HG03103 (cell line): ENCODE measurements at regions not wholly inside any gene's neighbourhood (a gene's known extent, or its start where the extent isn't known, plus 50 kb on each side); places are given as distances from the start of the nearest gene placed in this dataset.

ENCODE experiments used
- ATAC-seq: cut with Tn5 transposase; IDR thresholded peaks from one replicate; pipeline ENCODE4 v1.9.1; 2021; ENCODE audit warnings: low read depth; ENCODE audit not compliant: unreplicated experiment

- ATAC-seq: no peak
These were observed 600.9 kb downstream of the SI start for GRCh38 chr3:164477403-164477802.

DNA sequence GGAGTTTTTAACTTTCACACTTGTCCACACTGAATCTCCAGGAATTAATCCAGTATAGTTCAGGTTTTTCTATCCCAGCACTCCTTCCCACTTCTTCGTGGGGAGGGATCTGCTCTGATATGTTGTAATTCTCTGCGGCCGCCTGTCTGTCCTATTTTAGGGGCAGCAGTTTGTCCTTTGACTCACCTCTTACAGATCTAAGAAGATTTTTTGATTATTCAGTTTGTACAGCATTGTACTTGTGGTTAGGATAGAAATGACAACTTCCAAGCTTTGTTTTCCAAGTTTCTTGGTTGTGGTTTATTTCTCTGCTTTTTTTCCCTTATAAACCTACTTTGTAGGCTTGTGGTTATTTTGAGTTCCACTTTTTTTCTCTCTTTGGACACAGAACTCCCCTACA is 601.7 kb downstream of the SI start:
- no peak for ATAC-seq

- no peak for ATAC-seq
These were observed 607.8 kb downstream of the SI start for GRCh38 chr3:164470471-164470870.

GRCh38 chr3:164468055-164468454 is 610.2 kb downstream of the SI start:
- ATAC-seq: no peak

DNA sequence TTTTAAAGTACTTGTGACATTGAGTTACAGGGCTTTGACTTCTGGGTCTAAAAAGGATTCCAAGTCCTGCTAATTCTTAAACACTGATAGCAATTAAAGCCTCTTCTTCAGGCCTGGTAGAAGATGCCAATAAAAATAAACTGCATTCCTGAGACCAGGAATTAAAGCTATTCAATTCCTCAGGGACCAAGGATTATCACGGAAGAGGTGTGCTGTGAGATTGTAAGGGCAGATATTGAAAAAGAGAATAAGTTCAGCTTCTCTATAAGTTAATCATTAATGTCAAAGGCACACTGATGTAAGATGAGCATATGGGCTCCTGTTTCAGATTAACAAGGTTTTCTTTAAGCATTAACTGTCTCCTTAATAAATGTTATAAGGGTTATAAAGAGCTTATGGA is 611.3 kb downstream of the SI start:
- no peak for ATAC-seq

DNA sequence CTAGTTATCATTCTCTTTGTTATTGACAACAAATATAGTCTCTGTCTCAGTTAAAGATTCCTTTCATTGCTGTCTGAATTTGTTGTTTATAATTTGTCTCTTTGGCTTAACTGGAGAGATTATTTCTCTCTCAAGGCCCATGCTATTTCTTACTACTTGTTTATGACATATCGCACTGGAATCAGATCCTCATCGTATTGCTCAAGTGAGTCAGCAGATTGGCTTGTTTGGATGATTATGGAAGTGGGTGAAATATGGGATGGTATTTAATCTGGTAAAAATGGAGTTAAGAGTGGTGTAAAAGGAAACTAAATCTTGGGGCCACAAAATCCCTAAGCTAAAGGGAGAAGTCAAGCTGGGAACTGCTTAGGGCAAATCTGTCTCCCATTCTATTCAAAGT is 613.1 kb downstream of the SI start:
- no peak for ATAC-seq

DNA sequence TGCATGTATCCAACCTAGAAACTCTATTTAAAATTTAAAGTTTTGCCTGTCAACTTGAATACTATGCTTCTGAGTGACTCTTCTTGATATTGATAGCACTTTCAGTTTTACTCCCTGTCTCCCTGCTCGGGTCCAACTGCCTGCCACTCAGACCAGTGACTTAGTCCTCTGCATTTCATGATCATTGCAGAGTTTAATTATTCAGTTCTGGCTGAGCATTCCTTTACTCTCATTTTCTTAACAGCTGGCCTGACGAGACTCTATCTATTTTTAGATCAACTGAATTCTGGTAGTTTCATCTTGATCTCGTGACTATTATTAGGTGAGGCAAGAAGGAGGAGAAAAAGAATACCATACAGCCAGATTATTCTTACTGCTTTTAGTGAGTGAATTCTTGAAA is 617.4 kb downstream of the SI start:
- no peak for ATAC-seq

DNA sequence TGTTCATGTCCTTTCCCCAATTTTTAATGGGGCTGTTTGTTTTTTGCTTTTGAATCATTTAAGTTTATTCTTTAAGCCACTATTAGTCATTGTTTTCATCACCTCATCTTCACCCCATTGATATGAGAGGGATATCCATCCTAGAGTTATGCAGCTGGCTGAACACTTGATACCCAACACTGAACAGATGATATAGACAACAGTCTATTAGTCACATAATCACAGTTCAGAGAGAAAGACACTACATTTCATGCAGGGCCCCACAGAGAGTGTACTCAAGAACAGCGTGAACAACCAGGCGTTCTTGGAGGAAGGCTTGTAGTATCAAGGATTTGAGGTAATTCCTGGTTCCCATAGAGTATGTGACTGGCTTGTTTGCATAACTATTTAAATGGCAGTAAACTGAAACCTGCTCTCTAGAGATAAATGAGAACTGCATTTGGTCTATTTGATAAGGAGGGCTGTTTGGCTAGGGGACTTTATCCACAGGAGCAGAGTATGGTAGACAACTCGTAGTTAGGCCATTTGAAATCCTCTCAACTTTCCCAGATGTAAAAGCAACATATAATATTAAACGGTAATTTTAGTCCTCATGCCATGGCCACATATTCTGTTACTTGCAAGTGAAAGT is 618.7 kb downstream of the SI start:
- no peak for ATAC-seq

- no peak for ATAC-seq
These were observed 619.3 kb downstream of the SI start for GRCh38 chr3:164458986-164459385.

DNA sequence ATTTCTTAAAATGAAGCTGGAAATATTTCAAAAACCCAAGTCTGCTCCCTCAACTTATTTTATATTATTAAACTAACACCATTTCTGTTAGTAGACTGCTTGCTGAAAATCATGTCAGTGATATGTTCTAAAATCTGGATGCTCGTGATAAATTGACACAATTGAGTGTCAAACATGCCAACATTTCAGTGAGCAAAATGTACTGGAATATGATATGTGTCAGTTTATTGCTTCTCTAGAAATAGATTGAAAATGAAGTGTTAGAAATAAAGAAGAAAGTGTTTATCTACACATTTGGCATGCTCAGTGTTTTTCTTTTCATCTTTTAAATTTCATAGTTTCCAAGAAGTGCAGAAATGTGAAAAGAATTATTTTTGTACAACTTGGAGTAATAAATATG is 624.6 kb downstream of the SI start:
- ATAC-seq: no peak

DNA sequence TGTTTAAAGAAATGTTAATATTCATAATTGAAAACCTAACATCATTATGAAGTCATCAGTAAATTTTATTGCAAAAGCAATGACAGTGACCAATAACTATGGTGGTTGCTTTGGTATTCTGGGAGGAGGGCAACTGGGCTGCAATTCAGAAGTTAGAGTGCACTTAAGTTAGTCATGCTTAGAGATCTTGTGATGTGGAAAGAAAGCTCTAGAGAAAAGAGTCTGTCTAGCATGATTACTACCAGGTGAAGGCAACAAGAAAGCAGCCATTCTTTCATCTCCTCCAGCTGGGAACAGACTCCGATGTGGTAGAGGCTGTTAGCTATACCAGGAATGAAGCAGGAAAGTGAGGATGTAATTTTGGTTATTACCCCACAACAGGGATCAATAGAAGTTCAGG is 625.6 kb downstream of the SI start:
- no peak for ATAC-seq

DNA sequence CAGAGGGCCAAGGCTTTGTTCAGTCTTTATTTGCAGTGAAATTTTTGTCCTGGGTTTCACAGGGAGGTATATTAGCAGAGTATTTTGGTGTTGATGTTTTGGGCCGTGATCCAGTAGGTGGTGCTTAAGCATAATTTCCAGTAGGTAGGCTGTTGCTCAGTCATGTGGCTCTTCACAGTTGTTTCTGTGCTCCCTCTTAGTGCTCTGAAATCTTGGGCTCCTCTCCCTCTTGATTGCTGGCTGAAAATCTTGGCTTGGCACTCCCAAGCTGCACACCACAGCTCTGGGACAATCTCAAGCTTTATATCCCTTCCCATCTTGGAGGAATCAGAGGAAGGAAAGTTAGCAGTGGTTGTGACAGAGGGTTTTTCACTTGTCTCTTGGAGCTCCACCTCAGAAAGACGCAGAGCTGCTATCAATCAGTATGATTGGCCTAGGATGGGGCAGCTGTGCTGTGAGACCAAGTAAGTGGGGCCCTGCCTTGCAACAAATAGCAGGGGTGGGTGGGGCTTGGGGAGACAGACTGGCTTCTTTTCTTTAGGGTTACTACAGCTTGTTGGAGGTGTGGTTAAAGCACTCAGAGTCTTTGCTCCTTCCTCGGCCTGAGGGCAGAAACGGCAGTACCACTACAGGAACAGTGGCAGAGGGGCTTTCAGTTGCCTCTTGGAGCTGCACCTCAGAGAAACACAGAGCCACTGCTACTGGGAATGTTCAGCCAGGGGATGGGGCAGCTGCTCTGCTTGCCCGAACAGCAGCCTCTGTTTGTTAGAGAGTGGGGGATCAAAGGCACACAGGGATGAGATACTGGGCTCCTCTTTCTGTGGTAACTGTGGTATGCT is 627.0 kb downstream of the SI start:
- ATAC-seq: no peak

- no peak for ATAC-seq
These were observed 627.9 kb downstream of the SI start for GRCh38 chr3:164450276-164450905.

DNA sequence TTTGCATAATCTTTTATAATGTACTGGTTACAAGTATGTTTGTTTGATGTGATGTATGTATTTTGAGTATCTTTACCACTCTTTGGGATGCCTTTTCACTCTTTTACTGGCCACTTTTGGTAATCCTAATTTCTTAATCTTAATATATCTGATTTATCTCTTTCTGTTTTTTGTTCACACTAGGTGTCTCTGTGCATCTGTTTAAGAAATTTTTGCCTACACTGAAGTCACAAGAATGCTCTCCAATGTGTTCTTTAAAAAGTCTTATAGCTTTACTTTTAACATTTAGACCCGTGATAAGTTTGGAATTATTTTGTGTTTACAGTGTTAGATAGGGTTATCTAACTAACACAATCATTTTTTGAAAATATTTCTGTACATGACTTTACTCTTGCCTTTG is 659.1 kb downstream of the SI start:
- no peak for ATAC-seq

DNA sequence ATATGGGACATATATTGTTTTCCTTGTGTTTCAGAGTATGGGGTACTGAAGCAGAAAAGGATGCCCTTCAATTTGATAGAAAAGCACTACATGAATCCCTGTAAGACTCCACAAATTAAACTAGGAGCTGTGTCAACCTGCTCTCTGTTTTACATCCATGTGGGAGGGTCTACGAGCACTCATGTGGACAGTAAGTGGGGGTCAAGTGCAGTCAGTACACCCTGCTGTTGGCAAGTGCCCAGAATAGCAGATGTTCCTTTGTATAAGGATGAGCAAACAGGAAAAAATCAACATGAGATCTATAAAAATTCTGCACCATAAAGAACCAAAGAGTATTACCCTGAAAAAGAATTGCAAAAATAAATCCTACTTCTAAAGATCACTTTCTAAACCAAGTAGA is 659.9 kb downstream of the SI start:
- ATAC-seq: no peak

DNA sequence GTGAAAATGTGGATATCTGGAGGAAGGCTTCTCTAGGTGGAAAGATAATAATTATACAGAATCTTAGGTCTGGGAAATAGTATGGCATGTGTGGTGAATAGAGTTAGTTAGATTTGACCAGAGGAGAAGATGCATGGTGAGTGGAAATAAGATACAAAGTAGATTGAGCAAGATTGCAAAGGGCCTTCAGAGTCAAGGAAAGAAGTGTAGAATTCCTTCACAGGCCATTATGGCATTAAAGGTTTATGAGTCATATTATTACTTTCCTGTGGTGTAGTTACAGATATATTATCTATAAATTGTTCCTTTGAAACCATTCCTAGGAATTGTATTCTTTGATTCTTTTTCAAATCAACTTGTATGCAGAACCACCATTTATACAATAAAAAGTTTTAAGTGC is 660.3 kb downstream of the SI start:
- no peak for ATAC-seq

DNA sequence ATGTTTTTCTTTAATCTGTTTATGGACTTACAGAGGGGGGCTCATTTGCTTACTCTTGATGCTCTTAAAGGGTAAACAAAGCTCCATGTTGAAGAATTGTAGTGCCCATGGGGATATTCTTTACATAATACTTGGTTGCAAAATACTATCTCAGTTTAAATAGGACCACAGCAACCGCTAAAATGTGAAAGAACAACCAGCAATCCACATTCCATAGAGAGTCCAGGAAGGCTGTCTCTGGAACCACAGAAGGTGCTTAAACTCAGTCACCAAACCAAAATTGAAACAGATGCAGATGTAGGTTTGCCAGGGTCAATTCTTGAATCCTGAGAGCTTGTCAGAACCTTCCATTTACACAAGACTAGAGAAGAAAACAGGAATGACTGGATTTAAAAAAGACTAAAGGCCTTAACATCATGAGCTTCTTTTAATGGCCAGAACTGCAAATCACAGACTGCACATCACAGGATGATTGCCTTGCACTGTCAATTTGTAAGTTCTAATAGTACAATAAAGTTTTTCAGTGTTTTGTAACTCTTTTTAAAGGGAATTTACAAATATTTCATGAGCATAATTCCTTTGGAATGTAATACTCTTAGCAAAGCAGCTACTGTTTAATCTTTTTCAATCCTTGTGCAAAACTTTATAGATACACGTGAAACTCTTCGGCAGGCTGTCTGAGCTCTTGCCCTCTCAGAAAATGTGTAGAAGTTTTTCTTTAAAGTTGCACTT is 661.6 kb downstream of the SI start:
- no peak for ATAC-seq

GRCh38 chr3:164408326-164408725 is 670.0 kb downstream of the SI start:
- no peak for ATAC-seq

- no peak for ATAC-seq
These were observed 671.2 kb downstream of the SI start for GRCh38 chr3:164407111-164407510.

GRCh38 chr3:164406281-164406680 is 672.0 kb downstream of the SI start:
- ATAC-seq: no peak

DNA sequence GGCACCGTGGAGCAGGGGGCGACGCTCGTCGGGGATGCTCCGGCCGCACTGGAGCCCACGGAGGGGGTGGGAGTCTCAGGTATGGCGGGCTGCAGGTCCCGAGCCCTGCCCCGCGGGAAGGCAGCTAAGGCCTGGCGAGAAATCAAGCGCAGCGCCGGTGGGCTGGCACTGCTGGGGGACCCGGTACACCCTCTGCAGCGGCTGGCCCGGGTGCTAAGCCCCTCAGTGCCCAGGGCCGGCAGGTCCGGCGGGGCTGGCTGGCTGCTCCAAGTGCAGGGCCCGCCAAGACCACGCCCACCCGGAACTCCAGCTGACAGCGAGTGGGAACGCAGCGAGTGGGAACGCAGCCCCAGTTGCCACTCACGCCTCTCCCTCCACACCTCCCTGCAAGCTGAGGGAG is 676.4 kb downstream of the SI start:
- no peak for ATAC-seq
